ENCODE measurements at regions not wholly inside any gene's neighbourhood (a gene's known extent, or its start where the extent isn't known, plus 50 kb on each side); places are given as distances from the start of the nearest gene placed in this dataset.

- no peak overlapping the region for H3K4me3 ChIP-seq (ENCODE audit: low read depth in 1 of 2, low read length in 2 of 2)
- H3K4me1 ChIP-seq (ENCODE audit: control insufficient read depth in 1 of 2, insufficient read depth in 2 of 2, low read length in 2 of 2) = no peaks in the 10 kb centered on the region
- no peaks in the 10 kb centered on the region for H3K27me3 ChIP-seq (ENCODE audit: control insufficient read depth in 1 of 2, insufficient read depth in 2 of 2, low read length in 2 of 2)
- H3K9me3 ChIP-seq (ENCODE audit: control insufficient read depth in 1 of 2, low read length in 2 of 2) = no peaks in the 10 kb centered on the region
- H3K9ac ChIP-seq (ENCODE audit: low read depth in 1 of 2, low read length in 2 of 2) = no peak overlapping the region
- H3K36me3 ChIP-seq (ENCODE audit: control insufficient read depth in 1 of 2, insufficient read depth in 2 of 2, low read length in 2 of 2) = no peaks in the 10 kb centered on the region
- H3K27ac ChIP-seq (ENCODE audit: low read depth, low read length) = no peak overlapping the region
Measured at GRCh38 chr2:6355886-6356761, 509.6 kb downstream of the CMPK2 start.

GRCh38 chr2:6358546-6358945 lies 507.2 kb downstream of the CMPK2 start:
- Histone ChIP-seq H3K27me3 (ENCODE audit: control insufficient read depth in 1 of 2, insufficient read depth in 2 of 2, low read length in 2 of 2) (no peaks in the 10 kb centered on the region), H3K36me3 (ENCODE audit: control insufficient read depth in 1 of 2, insufficient read depth in 2 of 2, low read length in 2 of 2) (no peaks in the 10 kb centered on the region), H3K4me3 (ENCODE audit: low read depth in 1 of 2, low read length in 2 of 2) (no peak overlapping the region), H3K9ac (ENCODE audit: low read depth in 1 of 2, low read length in 2 of 2) (no peak overlapping the region), H3K27ac (ENCODE audit: low read depth, low read length) (no peak overlapping the region), H3K4me1 (ENCODE audit: control insufficient read depth in 1 of 2, insufficient read depth in 2 of 2, low read length in 2 of 2) (no peaks in the 10 kb centered on the region), H3K9me3 (ENCODE audit: control insufficient read depth in 1 of 2, low read length in 2 of 2) (no peaks in the 10 kb centered on the region)

GRCh38 chr2:6358985-6359384 lies 506.7 kb downstream of the CMPK2 start:
- Histone ChIP-seq H3K27ac (ENCODE audit: low read depth, low read length) (no peak overlapping the region), H3K9ac (ENCODE audit: low read depth in 1 of 2, low read length in 2 of 2) (no peak overlapping the region), H3K9me3 (ENCODE audit: control insufficient read depth in 1 of 2, low read length in 2 of 2) (no peaks in the 10 kb centered on the region), H3K36me3 (ENCODE audit: control insufficient read depth in 1 of 2, insufficient read depth in 2 of 2, low read length in 2 of 2) (no peaks in the 10 kb centered on the region), H3K4me1 (ENCODE audit: control insufficient read depth in 1 of 2, insufficient read depth in 2 of 2, low read length in 2 of 2) (no peaks in the 10 kb centered on the region), H3K27me3 (ENCODE audit: control insufficient read depth in 1 of 2, insufficient read depth in 2 of 2, low read length in 2 of 2) (no peaks in the 10 kb centered on the region), H3K4me3 (ENCODE audit: low read depth in 1 of 2, low read length in 2 of 2) (no peak overlapping the region)

- no peaks in the 10 kb centered on the region for H3K9me3 ChIP-seq (ENCODE audit: control insufficient read depth in 1 of 2, low read length in 2 of 2)
- H3K4me3 ChIP-seq (ENCODE audit: low read depth in 1 of 2, low read length in 2 of 2) = no peak overlapping the region
- no peaks in the 10 kb centered on the region for H3K4me1 ChIP-seq (ENCODE audit: control insufficient read depth in 1 of 2, insufficient read depth in 2 of 2, low read length in 2 of 2)
- H3K27ac ChIP-seq (ENCODE audit: low read depth, low read length) = no peak overlapping the region
- no peaks in the 10 kb centered on the region for H3K27me3 ChIP-seq (ENCODE audit: control insufficient read depth in 1 of 2, insufficient read depth in 2 of 2, low read length in 2 of 2)
- H3K36me3 ChIP-seq (ENCODE audit: control insufficient read depth in 1 of 2, insufficient read depth in 2 of 2, low read length in 2 of 2) = no peaks in the 10 kb centered on the region
- H3K9ac ChIP-seq (ENCODE audit: low read depth in 1 of 2, low read length in 2 of 2) = no peak overlapping the region
Measured at GRCh38 chr2:6359964-6360363, 505.7 kb downstream of the CMPK2 start.

GRCh38 chr2:6362671-6363450 lies 502.8 kb downstream of the CMPK2 start:
- Histone ChIP-seq H3K27ac (ENCODE audit: low read depth, low read length) (no peak overlapping the region), H3K36me3 (ENCODE audit: control insufficient read depth in 1 of 2, insufficient read depth in 2 of 2, low read length in 2 of 2) (no peaks in the 10 kb centered on the region), H3K9ac (ENCODE audit: low read depth in 1 of 2, low read length in 2 of 2) (no peak overlapping the region), H3K4me3 (ENCODE audit: low read depth in 1 of 2, low read length in 2 of 2) (no peak overlapping the region), H3K9me3 (ENCODE audit: control insufficient read depth in 1 of 2, low read length in 2 of 2) (no peaks in the 10 kb centered on the region), H3K4me1 (ENCODE audit: control insufficient read depth in 1 of 2, insufficient read depth in 2 of 2, low read length in 2 of 2) (no peaks in the 10 kb centered on the region), H3K27me3 (ENCODE audit: control insufficient read depth in 1 of 2, insufficient read depth in 2 of 2, low read length in 2 of 2) (no peaks in the 10 kb centered on the region)

- Histone ChIP-seq H3K4me3 (ENCODE audit: low read depth in 1 of 2, low read length in 2 of 2) (no peak overlapping the region), H3K9ac (ENCODE audit: low read depth in 1 of 2, low read length in 2 of 2) (no peak overlapping the region), H3K27ac (ENCODE audit: low read depth, low read length) (no peak overlapping the region), H3K36me3 (ENCODE audit: control insufficient read depth in 1 of 2, insufficient read depth in 2 of 2, low read length in 2 of 2) (no peaks in the 10 kb centered on the region), H3K27me3 (ENCODE audit: control insufficient read depth in 1 of 2, insufficient read depth in 2 of 2, low read length in 2 of 2) (no peaks in the 10 kb centered on the region), H3K4me1 (ENCODE audit: control insufficient read depth in 1 of 2, insufficient read depth in 2 of 2, low read length in 2 of 2) (peaks cover 20 to 23% of the 10 kb centered on the region in 2 donors), H3K9me3 (ENCODE audit: control insufficient read depth in 1 of 2, low read length in 2 of 2) (no peaks in the 10 kb centered on the region)
Measured at GRCh38 chr2:6368281-6368680, 497.4 kb downstream of the CMPK2 start.

GRCh38 chr2:6369266-6369665 lies 496.4 kb downstream of the CMPK2 start:
- no peak overlapping the region for H3K4me3 ChIP-seq (ENCODE audit: low read depth in 1 of 2, low read length in 2 of 2)
- no peak overlapping the region for H3K9ac ChIP-seq (ENCODE audit: low read depth in 1 of 2, low read length in 2 of 2)
- H3K36me3 ChIP-seq (ENCODE audit: control insufficient read depth in 1 of 2, insufficient read depth in 2 of 2, low read length in 2 of 2) = no peaks in the 10 kb centered on the region
- H3K27me3 ChIP-seq (ENCODE audit: control insufficient read depth in 1 of 2, insufficient read depth in 2 of 2, low read length in 2 of 2) = no peaks in the 10 kb centered on the region
- H3K27ac ChIP-seq (ENCODE audit: low read depth, low read length) = no peak overlapping the region
- no peaks in the 10 kb centered on the region for H3K9me3 ChIP-seq (ENCODE audit: control insufficient read depth in 1 of 2, low read length in 2 of 2)
- H3K4me1 ChIP-seq (ENCODE audit: control insufficient read depth in 1 of 2, insufficient read depth in 2 of 2, low read length in 2 of 2) = peaks cover 20 to 23% of the 10 kb centered on the region in 2 donors

- Histone ChIP-seq H3K4me3 (ENCODE audit: low read depth in 1 of 2, low read length in 2 of 2) (no peak overlapping the region), H3K9ac (ENCODE audit: low read depth in 1 of 2, low read length in 2 of 2) (no peak overlapping the region), H3K9me3 (ENCODE audit: control insufficient read depth in 1 of 2, low read length in 2 of 2) (no peaks in the 10 kb centered on the region), H3K27me3 (ENCODE audit: control insufficient read depth in 1 of 2, insufficient read depth in 2 of 2, low read length in 2 of 2) (no peaks in the 10 kb centered on the region), H3K4me1 (ENCODE audit: control insufficient read depth in 1 of 2, insufficient read depth in 2 of 2, low read length in 2 of 2) (peaks cover 20 to 23% of the 10 kb centered on the region in 2 donors), H3K36me3 (ENCODE audit: control insufficient read depth in 1 of 2, insufficient read depth in 2 of 2, low read length in 2 of 2) (no peaks in the 10 kb centered on the region), H3K27ac (ENCODE audit: low read depth, low read length) (no peak overlapping the region)
Measured at GRCh38 chr2:6370753-6371551, 494.8 kb downstream of the CMPK2 start.

- H3K36me3 ChIP-seq (ENCODE audit: control insufficient read depth in 1 of 2, insufficient read depth in 2 of 2, low read length in 2 of 2) = no peaks in the 10 kb centered on the region
- no peak overlapping the region for H3K9ac ChIP-seq (ENCODE audit: low read depth in 1 of 2, low read length in 2 of 2)
- H3K9me3 ChIP-seq (ENCODE audit: control insufficient read depth in 1 of 2, low read length in 2 of 2) = no peaks in the 10 kb centered on the region
- H3K4me1 ChIP-seq (ENCODE audit: control insufficient read depth in 1 of 2, insufficient read depth in 2 of 2, low read length in 2 of 2) = peaks cover 20 to 23% of the 10 kb centered on the region in 2 donors
- no peaks in the 10 kb centered on the region for H3K27me3 ChIP-seq (ENCODE audit: control insufficient read depth in 1 of 2, insufficient read depth in 2 of 2, low read length in 2 of 2)
- no peak overlapping the region for H3K27ac ChIP-seq (ENCODE audit: low read depth, low read length)
- peak overlapping the region in 1 of 2 donors; percentile 10 for H3K4me3 ChIP-seq (ENCODE audit: low read depth in 1 of 2, low read length in 2 of 2)
Measured at GRCh38 chr2:6372317-6372901, 493.3 kb downstream of the CMPK2 start.

Data from duodenal mucosa (tissue), 2 donors.